Astrocyte of the spinal cord (primary cell): ENCODE measurements at regions not wholly inside any gene's neighbourhood (a gene's known extent, or its start where the extent isn't known, plus 50 kb on each side); places are given as distances from the start of the nearest gene placed in this dataset.

Experiments used
- DNase-seq: peaks from one replicate; pipeline ENCODE4 v3.0.0; 2011; ENCODE audit warnings: low read depth, low spot score
- H3K4me3 ChIP-seq: 2 replicates; pipeline ENCODE4 v1.5.1; 2011; ENCODE audit warnings: low read depth, mild to moderate bottlenecking, low read length, moderate library complexity
- in situ Hi-C: cut with HindIII; loops from 2 replicates; pipeline ENCODE4 v1.10.0; 2017; ENCODE audit warnings: low sequenced_read_pairs
- TF ChIP-seq, protein P1 (sequence below): IDR thresholded peaks from 2 replicates; pipeline ENCODE4 v1.5.1; 2012; ENCODE audit warnings: low read depth, mild to moderate bottlenecking, low read length, inconsistent platforms

DNA sequence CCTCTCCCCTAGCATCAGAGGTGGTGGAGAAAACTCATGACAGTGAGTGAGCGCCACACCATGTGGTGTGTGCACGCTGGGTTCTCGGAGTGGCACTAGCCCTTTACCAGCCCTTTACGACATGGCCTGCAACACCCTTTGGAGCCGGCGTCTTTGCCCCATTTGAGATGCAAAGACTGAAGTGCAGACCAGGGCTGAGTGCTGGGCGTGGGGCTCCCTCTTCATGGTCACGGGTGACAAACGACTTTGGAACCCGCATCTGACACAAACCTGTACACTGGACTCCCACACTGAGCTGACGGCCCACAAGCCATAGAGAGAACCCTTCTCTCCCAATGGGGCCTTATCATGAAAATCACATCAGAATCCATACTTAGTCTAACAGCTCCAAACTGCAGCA is 76.8 kb upstream of the ALDH1L1 start:
- no peak for DNase-seq
- TF ChIP-seq, protein P1, sequence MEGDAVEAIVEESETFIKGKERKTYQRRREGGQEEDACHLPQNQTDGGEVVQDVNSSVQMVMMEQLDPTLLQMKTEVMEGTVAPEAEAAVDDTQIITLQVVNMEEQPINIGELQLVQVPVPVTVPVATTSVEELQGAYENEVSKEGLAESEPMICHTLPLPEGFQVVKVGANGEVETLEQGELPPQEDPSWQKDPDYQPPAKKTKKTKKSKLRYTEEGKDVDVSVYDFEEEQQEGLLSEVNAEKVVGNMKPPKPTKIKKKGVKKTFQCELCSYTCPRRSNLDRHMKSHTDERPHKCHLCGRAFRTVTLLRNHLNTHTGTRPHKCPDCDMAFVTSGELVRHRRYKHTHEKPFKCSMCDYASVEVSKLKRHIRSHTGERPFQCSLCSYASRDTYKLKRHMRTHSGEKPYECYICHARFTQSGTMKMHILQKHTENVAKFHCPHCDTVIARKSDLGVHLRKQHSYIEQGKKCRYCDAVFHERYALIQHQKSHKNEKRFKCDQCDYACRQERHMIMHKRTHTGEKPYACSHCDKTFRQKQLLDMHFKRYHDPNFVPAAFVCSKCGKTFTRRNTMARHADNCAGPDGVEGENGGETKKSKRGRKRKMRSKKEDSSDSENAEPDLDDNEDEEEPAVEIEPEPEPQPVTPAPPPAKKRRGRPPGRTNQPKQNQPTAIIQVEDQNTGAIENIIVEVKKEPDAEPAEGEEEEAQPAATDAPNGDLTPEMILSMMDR = no peak
- H3K4me3 ChIP-seq = no peak overlapping the region
- in situ Hi-C loops = no loop called here

DNA sequence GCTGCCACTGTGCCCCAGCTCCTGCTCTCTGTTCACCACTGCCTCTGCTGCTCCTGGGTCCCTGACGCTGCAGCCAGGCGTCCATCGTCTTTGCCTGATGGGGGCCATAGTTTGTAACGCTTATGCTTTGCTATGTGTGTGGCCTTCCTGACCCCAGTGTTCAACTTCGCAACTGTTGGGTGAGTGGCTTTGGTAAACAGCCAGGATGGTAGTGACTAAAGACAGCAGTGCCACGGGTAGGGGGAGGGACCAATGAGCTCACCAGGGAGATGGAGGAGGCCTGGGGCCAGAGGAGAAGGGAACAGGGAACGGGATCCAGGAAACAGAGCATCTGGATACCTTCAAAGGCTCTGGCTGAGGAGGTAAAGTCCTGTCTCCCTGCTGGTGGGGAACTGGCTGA is 75.9 kb upstream of the ALDH1L1 start:
- in situ Hi-C loops = no loop called here
- TF ChIP-seq, protein P1 = no peak
- DNase-seq = no peak
- no peak overlapping the region for H3K4me3 ChIP-seq

DNA sequence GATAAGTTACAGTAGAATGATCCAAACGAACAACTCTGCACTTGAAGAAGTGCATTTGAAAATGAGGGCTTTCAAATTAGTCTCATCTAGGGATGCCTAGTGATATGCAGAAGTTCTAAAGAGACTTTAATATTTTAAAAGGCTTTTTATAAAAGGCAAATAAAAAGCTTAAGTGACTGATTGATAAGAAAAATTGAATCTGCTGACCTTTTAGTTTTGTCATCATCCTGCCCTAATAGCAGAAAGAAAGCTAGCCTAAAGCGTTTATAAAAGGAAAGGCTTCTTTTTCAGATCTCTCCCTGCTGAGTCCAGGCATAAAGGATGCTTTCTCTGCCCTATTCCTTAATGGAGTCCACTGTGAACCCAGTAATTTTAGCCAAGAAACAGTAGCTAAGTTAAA is 72.7 kb upstream of the ALDH1L1 start:
- in situ Hi-C loops = no loop called here
- TF ChIP-seq, protein P1 = no peak
- no peak overlapping the region for H3K4me3 ChIP-seq
- DNase-seq = no peak

DNA sequence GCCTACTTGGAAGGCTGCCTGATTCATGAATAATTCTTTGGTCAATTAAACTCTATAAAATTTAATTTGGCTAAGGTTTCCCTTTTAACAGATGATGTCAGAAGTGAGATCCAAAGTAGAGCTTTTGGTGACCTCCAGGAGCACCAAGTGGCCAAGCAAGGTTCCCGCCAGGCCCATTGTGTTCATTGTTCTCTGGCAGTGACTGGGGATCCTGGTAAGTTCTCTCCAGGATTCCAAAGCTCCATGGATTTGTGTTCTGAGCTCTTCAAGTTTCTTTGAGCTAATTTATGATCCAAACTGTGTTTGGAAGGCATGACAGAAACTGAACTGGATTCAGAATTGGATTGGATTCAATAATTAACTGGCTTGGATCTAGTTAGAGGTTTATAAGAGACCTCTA is 72.0 kb upstream of the ALDH1L1 start:
- TF ChIP-seq, protein P1 = no peak
- H3K4me3 ChIP-seq = no peak overlapping the region
- no peak for DNase-seq
- in situ Hi-C loops = no loop called here

DNA sequence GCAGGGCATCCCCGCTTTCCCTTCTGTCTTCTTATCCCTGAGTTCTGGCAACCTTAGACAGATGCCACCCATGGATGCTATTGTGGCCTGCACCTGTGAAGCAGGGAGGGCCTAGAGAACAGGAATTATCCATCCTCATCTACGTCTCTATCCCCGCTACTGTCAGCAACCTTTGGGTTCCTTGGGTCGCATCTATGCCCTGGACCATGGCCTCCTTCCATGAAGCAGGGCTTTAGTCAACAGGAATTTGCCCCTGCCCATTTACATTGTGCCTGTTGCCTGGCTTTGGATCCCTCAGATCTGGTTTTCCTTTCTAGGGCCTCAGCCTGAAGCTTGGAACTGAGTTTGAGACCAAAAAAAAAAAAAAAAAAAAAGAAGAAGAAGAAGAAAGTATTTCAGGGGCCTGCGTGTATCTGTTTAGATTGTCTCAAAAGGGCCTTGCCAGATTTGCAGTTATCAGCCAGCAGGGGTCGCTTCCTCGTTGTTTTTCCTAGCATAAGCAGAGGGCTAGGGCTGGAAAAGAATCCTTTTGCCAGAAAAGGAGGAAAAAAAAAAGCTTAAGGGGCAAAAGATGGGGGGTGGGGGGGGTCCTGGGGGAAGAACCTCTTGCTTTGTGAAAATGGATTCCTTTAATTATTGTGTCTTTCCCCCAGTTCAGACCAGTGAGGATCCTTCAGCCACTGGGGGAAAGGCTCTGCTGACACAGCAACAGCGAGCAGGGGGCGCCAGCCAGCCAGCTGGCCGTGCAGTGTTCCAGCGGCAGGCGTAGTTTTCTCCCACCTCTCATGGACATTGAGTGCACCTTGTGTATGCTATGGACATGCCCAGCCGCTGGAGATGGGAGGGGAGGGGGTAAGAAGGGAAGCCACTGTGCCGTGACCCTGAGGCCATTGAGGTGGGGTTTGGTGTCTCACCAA is 65.7 kb upstream of the ALDH1L1 start:
- H3K4me3 ChIP-seq = no peak overlapping the region
- TF ChIP-seq, protein P1 = peak; percentile 53
- in situ Hi-C loops = no loop called here
- DNase-seq = peak; percentile 63
